ENCODE measurements at regions not wholly inside any gene's neighbourhood (a gene's known extent, or its start where the extent isn't known, plus 50 kb on each side); places are given as distances from the start of the nearest gene placed in this dataset.

DNA sequence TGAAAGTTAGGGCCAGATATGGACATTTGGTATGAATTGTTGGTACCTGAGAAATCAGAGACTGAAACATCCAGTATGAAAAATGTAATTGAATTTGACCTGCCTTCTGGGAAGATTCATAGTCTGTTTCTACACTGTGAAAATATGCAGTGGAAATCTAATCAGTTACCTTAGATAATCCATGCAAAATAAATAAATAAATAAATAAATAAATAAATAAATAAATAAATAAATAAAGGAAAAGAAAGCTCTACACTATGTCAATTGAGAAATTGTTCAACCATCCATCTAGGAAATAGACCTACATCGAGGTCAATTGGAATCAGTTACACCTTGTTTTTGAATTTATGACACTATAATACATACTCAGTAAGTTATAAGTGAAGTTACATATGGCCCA, 252.3 kb downstream of the VGLL3 start:
- no peak overlapping the region for H3K27ac ChIP-seq
- no peaks in the 10 kb centered on the region for H3K27me3 ChIP-seq
- TF ChIP-seq POLR2A (IDR thresholded peaks at IDR 0.05) (no peak), EP300 (IDR thresholded peaks at IDR 0.05) (no peak)
- TF ChIP-seq, protein P1, sequence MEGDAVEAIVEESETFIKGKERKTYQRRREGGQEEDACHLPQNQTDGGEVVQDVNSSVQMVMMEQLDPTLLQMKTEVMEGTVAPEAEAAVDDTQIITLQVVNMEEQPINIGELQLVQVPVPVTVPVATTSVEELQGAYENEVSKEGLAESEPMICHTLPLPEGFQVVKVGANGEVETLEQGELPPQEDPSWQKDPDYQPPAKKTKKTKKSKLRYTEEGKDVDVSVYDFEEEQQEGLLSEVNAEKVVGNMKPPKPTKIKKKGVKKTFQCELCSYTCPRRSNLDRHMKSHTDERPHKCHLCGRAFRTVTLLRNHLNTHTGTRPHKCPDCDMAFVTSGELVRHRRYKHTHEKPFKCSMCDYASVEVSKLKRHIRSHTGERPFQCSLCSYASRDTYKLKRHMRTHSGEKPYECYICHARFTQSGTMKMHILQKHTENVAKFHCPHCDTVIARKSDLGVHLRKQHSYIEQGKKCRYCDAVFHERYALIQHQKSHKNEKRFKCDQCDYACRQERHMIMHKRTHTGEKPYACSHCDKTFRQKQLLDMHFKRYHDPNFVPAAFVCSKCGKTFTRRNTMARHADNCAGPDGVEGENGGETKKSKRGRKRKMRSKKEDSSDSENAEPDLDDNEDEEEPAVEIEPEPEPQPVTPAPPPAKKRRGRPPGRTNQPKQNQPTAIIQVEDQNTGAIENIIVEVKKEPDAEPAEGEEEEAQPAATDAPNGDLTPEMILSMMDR (IDR thresholded peaks at IDR 0.05) = no peak
- H3K9me3 ChIP-seq = no peaks in the 10 kb centered on the region
- H3K4me3 ChIP-seq = no peak overlapping the region
- no peaks in the 10 kb centered on the region for H3K4me1 ChIP-seq
- 92 to 95% methylated on average over 1 of the region's 1 CpG for WGBS, 2 donors
- H3K36me3 ChIP-seq = no peaks in the 10 kb centered on the region
- no peak for DNase-seq (ENCODE audit: low spot score in 2 of 2)

DNA sequence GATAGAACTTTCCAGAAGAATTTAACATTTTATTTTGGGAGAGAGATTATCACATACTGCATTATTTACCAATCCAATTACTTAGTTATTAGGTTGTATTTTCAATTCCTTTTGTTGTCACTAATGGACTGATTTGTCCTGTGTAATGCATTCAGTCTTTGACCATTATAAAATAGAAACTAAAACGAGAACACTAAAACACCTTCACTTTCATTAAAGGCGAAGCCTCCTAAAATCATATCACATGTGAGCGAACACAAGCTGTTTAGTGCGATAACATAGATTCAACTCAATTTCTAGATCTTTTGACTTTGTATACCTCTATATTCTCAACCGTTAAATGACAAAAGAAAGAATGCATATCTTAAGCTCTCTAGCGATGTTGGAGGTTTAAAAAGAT, 253.4 kb downstream of the VGLL3 start:
- 89% methylated on average over 6 of the region's 6 CpGs for WGBS, 2 donors
- DNase-seq (ENCODE audit: low spot score in 2 of 2) = no peak
- H3K4me1 ChIP-seq = no peaks in the 10 kb centered on the region
- H3K36me3 ChIP-seq = no peaks in the 10 kb centered on the region
- no peak overlapping the region for H3K27ac ChIP-seq
- TF ChIP-seq, protein P1 (IDR thresholded peaks at IDR 0.05) = no peak
- no peak for TF ChIP-seq EP300 (IDR thresholded peaks at IDR 0.05)
- TF ChIP-seq POLR2A (IDR thresholded peaks at IDR 0.05) = no peak
- H3K9me3 ChIP-seq = peaks cover 0 to 6% (median 0%) of the 10 kb centered on the region in 4 donors
- H3K27me3 ChIP-seq = no peaks in the 10 kb centered on the region
- H3K4me3 ChIP-seq = no peak overlapping the region

DNA sequence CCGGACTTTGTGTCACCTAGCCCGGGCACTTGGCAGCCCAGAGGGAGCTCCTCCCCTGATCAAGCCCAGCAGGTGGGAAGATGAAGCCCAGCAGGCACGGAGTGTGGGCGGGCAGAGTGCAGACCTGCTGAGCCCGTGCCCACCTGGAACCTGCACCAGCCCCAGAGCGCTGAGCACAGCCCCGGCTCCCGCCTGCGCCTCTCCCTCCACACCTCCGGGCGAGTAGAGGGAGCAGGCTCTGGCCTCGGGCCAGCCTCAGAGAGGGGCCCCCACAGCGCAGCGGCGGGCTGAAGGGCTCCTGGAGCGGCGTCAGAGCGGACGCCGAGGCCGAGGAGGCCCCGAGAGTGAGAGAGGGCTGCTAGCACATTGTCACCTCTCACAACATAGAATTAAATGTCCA, 257.7 kb downstream of the VGLL3 start:
- H3K36me3 ChIP-seq = no peaks in the 10 kb centered on the region
- no peak overlapping the region for H3K27ac ChIP-seq
- DNase-seq (ENCODE audit: low spot score in 2 of 2) = no peak
- no peaks in the 10 kb centered on the region for H3K4me1 ChIP-seq
- whole genome bisulfite sequencing, 2 donors = 89 to 96% methylated on average over 16 to 22 of the region's 22 CpGs
- TF ChIP-seq POLR2A (IDR thresholded peaks at IDR 0.05) = no peak
- TF ChIP-seq EP300 (IDR thresholded peaks at IDR 0.05) = no peak
- TF ChIP-seq, protein P1 (IDR thresholded peaks at IDR 0.05) = no peak
- H3K27me3 ChIP-seq = no peaks in the 10 kb centered on the region
- no peak overlapping the region for H3K4me3 ChIP-seq
- H3K9me3 ChIP-seq = peaks cover 0 to 12% (median 0%) of the 10 kb centered on the region in 4 donors

DNA sequence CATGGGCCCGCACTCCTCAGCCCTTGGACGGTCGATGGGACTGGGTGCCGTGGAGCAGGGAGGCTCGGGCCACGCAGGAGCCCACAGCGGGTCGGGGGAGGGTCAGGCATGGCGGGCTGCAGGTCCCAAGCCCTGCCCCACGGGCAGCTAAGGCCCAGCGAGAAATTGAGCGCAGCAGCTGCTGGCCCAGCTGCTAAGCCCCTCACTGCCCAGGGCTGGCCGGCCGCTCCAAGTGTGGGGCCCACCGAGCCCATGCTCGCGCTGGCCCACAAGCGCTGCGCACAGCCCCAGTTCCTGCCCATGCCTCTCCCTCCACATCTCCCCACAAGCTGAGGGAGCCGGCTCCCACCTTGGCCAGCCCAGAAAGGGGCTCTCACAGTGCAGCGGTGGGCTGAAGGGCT, 259.4 kb downstream of the VGLL3 start:
- TF ChIP-seq EP300 (IDR thresholded peaks at IDR 0.05) (no peak), POLR2A (IDR thresholded peaks at IDR 0.05) (no peak)
- TF ChIP-seq, protein P1 (IDR thresholded peaks at IDR 0.05) = no peak
- 96 to 98% methylated on average over 6 to 9 of the region's 21 CpGs for WGBS, 2 donors
- H3K36me3 ChIP-seq = no peaks in the 10 kb centered on the region

DNA sequence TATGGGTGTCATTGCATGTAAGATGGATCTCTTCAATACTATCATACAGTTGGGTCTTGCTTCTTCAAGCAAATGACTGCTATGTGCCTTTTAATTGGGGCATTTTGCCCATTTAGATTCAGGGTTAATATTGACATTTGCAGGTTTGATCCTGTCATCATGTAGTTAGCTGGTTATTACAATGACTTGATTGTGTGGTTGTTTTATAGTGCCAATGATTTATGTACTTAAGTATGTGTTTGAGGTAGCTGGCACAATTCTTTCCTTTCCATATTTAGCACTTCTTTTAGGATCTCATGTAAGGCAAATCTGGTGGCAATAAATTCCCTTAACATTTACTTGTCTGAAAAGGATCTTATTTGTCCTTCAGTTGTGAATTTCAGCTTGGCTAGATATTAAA, 267.5 kb downstream of the VGLL3 start:
- H3K36me3 ChIP-seq = no peaks in the 10 kb centered on the region
- no peak overlapping the region for H3K4me3 ChIP-seq
- DNase-seq (ENCODE audit: low spot score in 2 of 2) = no peak
- TF ChIP-seq EP300 (IDR thresholded peaks at IDR 0.05) (no peak), POLR2A (IDR thresholded peaks at IDR 0.05) (no peak)
- TF ChIP-seq, protein P1 (IDR thresholded peaks at IDR 0.05) = no peak
- no peaks in the 10 kb centered on the region for H3K4me1 ChIP-seq
- no peaks in the 10 kb centered on the region for H3K27me3 ChIP-seq
- H3K9me3 ChIP-seq = no peaks in the 10 kb centered on the region
- no peak overlapping the region for H3K27ac ChIP-seq

More for the DNA sequence above, 259.4 kb downstream of the VGLL3 start:
- H3K27me3 ChIP-seq = no peaks in the 10 kb centered on the region
- no peak for DNase-seq (ENCODE audit: low spot score in 2 of 2)
- no peaks in the 10 kb centered on the region for H3K4me1 ChIP-seq
- no peak overlapping the region for H3K27ac ChIP-seq
- H3K4me3 ChIP-seq = no peak overlapping the region
- peaks cover 0 to 12% (median 0%) of the 10 kb centered on the region in 4 donors for H3K9me3 ChIP-seq
